GM21528 (cell line): ENCODE measurements at regions not wholly inside any gene's neighbourhood (a gene's known extent, or its start where the extent isn't known, plus 50 kb on each side); places are given as distances from the start of the nearest gene placed in this dataset.

Experiments used
- ATAC-seq: cut with Tn5 transposase; IDR thresholded peaks from one replicate; pipeline ENCODE4 v1.9.1; 2021; ENCODE audit warnings: mild to moderate bottlenecking, moderate library complexity; ENCODE audit not compliant: unreplicated experiment, low FRiP score

- ATAC-seq = no peak
These were observed 61.3 kb upstream of the SPIN1 start for GRCh38 chr9:88326936-88327335.

GRCh38 chr9:88326015-88326414, 62.2 kb upstream of the SPIN1 start:
- no peak for ATAC-seq

- ATAC-seq = no peak
These were observed 65.2 kb upstream of the SPIN1 start for GRCh38 chr9:88322906-88323566.

GRCh38 chr9:88321764-88322163, 66.5 kb upstream of the SPIN1 start:
- no peak for ATAC-seq

GRCh38 chr9:88320748-88321415, 67.4 kb upstream of the SPIN1 start:
- no peak for ATAC-seq

GRCh38 chr9:88319936-88320747, 68.1 kb upstream of the SPIN1 start:
- no peak for ATAC-seq

- no peak for ATAC-seq
These were observed 74.7 kb upstream of the SPIN1 start for GRCh38 chr9:88313364-88314220.

GRCh38 chr9:88312517-88313103, 75.6 kb upstream of the SPIN1 start:
- ATAC-seq = no peak

GRCh38 chr9:88312045-88312444, 76.2 kb upstream of the SPIN1 start:
- ATAC-seq = no peak

GRCh38 chr9:88310310-88310980, 77.8 kb upstream of the SPIN1 start:
- no peak for ATAC-seq

GRCh38 chr9:88308831-88309560, 79.2 kb upstream of the SPIN1 start:
- ATAC-seq = no peak

GRCh38 chr9:88307136-88307535, 81.1 kb upstream of the SPIN1 start:
- ATAC-seq = no peak

GRCh38 chr9:88303721-88304451, 84.4 kb upstream of the SPIN1 start:
- ATAC-seq = peak; percentile 85

GRCh38 chr9:88302579-88303324, 85.5 kb upstream of the SPIN1 start:
- ATAC-seq = no peak

- no peak for ATAC-seq
These were observed 87.7 kb upstream of the SPIN1 start for GRCh38 chr9:88300556-88300955.

GRCh38 chr9:88291856-88292255, 96.4 kb upstream of the SPIN1 start:
- no peak for ATAC-seq

GRCh38 chr9:88291056-88291455, 97.2 kb upstream of the SPIN1 start:
- ATAC-seq = no peak

GRCh38 chr9:88289532-88289931, 98.7 kb upstream of the SPIN1 start:
- ATAC-seq = no peak
